Left ventricle myocardium superior (tissue), 1 donor: ENCODE measurements at regions not wholly inside any gene's neighbourhood (a gene's known extent, or its start where the extent isn't known, plus 50 kb on each side); places are given as distances from the start of the nearest gene placed in this dataset.
"Not testable (repeated sequence)": the region's sequence is repeated elsewhere in the genome, so short reads cannot be mapped to it uniquely, and the experiment has no call there.

Experiments
- ATAC-seq: fragments of 200-7000 bp; cut with Tn5 transposase; one replicate; pipeline ENCODE4 v1.9.1; 2020; ENCODE audit warnings: mild to moderate bottlenecking, moderate library complexity
- DNase-seq: peaks from one replicate; pipeline ENCODE4 v3.0.0-alpha.2; 2020
- intact Hi-C: fragments of 100-400 bp; cut with micrococcal nuclease; formaldehyde crosslinking; loops from one replicate; pipeline ENCODE4 v1.11.0; 2022
- donor health status: DM: no; HTN: yes; CAD: no; lungs with severe emphysema.

DNA sequence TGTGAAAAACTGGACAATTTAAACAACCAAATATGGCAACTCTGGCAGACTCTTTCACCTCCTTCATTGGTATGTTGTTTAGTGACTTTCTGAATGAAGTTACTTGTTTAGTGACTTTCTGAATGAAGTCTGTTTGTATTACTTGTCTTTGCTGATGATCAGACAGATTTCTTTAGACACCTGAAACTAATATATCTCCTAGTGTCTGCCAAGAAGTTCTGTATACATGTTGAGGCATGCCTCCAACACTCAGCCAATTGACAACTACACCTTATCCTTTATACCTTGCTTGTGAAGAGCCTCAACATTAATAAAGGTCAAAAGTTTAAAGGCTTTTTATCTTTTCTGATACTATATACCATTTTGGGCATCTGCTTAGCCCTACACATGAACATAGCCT lies 725.4 kb upstream of the EPHA7 start:
- intact Hi-C loops = no loop called here

DNA sequence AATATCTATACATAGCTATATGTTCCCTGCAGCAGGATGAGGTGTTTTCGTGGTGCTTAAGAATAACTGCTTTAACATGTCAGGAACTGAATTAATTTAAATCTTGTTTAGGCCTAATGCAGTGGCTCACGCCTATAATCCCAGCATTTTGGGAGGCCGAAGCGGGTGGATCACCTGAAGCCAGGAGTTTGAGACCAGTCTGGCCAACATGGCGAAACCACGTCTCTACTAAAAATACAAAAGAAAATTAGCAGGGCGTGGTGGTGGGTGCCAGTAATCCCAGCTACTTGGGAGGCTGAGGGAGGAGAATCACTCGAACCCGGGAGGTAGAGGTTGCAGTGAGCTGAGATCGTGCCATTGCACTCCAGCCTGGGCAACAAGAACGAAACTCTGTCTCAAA lies 717.8 kb upstream of the EPHA7 start:
- not testable (repeated sequence) for DNase-seq, ATAC-seq

More for the DNA sequence above, 725.4 kb upstream of the EPHA7 start:
- ATAC-seq = no peak
- no peak for DNase-seq

DNA sequence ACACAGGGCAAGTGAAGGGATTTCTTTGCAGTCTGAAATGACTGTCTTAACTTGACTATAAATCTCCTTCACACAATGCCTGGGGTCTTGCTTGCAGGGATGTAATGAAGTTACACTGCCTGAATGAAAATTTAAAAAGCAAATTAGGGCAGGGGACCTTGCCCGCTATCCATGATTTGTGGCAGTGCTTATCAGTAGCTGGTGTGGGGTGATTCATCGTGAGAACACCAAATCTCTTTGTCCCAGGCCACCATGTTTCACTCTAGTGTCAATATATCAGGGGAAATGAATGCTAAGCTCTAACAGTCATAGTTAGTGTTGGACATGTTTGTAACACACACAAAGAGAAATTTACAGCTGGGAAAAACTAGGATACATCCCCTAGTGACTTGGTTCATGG lies 713.7 kb upstream of the EPHA7 start:
- ATAC-seq (no peak), DNase-seq (no peak)
- intact Hi-C loops = no loop called here

More for the DNA sequence above, 717.8 kb upstream of the EPHA7 start:
- intact Hi-C loops = not testable (repeated sequence)

DNA sequence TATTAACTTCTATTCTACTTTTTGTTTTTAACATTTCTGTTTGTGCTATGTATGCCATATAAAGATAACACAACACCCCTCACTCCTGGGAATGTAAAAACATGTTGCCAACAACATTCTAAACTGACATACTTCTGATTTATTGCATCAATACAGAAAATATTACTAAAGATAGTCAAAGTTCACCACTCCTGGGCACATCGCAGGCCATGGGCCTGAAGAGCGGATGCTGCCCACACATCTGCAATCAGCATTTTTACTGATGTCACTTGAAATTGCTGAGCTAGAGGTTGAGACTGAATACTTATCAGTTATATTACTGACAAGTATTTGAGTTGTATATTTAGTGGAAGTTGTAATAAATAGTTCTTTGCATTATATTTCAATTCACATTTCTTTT lies 711.9 kb upstream of the EPHA7 start:
- ATAC-seq (no peak), DNase-seq (no peak)
- intact Hi-C loops = no loop called here

DNA sequence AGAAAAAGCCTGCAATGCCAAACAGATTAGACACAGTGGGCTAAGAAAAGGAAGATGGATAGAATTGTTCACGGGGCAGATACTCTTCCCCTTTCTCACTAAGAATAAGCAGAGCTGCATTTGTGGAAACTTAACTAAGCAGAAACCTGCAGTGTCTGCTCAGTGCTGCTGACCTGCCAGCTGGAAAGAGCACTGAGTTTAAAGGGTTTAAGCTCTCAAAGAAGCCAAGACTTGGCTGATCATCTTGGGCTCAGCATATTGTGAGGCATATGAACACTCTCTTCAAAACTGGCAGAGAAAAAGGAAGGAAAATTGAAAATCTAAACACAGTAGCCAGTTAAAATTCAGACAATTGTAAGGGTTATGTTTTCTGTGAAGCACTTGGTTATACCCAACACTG lies 711.1 kb upstream of the EPHA7 start:
- intact Hi-C loops = no loop called here
- ATAC-seq = no peak

DNA sequence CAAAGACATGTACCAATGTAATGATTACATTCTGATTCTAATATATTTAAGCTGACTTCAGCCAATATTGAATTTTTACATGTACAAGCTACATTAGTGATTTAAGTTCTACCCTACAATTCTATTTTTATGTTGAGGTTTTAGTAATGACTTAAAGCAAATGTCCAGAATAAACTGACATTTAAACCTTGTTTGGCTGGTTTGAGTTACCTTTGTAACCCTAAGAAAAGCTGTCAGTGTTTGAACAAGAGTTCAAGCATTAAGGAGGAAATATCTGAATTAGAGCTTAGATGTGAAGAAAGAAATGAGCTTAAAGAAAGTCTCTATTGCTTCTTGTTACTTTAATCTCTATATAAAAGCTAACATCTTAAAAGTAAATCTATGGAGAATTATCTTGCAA lies 710.6 kb upstream of the EPHA7 start:
- intact Hi-C loops = no loop called here
- DNase-seq (no peak), ATAC-seq (no peak)

More for the DNA sequence above, 711.1 kb upstream of the EPHA7 start:
- no peak for DNase-seq

DNA sequence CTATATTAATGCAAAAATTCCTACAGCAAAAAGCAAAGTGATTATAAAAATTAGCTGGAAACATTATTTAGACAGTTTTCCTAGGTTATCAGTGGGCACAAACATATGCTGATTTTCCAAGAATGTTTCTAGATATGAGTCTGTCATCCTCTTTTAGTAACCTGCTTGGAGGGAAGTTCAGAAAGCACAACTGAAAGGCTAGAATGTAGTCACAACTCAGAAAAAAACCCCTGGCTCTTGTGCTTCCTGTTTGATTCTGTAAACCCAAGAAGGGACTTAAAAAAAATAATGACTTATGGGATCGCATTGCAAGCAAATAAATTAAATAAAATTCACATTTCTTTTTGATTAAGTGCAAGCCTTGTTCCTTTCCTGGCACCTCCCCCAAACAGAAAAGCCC lies 708.4 kb upstream of the EPHA7 start:
- no peak for ATAC-seq
- DNase-seq = no peak
- intact Hi-C loops = no loop called here

DNA sequence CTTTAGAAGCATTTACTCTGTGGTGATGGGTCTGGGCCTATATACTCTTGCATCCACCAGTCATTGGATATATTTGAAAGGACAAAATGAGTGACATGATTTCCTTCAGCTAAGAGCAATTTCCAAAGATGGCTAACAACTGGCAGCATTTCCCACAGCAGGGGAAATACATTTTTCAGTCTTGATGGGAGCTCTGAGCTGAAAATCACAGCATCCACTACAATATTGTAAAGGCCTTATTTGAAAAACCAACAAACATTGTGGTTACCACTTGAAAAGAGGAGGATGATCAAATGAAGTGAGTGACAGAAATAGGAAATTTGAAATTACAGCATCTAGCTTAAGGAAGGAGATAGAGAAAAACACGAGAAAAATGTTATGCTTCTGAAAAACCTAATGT lies 705.0 kb upstream of the EPHA7 start:
- intact Hi-C loops = no loop called here
- no peak for ATAC-seq
- no peak for DNase-seq

DNA sequence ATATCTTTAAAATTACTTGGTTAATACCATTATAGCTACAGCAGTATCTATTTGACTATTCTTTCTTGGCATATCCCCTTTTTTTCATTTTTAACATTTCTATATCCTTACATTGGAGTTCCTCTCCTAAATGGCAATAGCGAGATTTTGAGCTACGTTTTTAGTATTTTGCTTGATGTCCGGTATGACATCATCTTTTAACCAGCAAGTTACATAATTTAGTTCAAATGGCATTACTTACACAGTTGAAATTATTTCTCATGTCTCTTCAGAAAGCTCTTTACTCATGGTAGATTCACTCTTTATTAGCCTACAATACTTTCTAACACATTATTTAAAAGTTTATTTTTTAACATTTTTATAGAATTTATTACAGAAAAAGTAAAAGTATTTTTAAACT lies 701.7 kb upstream of the EPHA7 start:
- intact Hi-C loops = no loop called here
- ATAC-seq (no peak), DNase-seq (no peak)

DNA sequence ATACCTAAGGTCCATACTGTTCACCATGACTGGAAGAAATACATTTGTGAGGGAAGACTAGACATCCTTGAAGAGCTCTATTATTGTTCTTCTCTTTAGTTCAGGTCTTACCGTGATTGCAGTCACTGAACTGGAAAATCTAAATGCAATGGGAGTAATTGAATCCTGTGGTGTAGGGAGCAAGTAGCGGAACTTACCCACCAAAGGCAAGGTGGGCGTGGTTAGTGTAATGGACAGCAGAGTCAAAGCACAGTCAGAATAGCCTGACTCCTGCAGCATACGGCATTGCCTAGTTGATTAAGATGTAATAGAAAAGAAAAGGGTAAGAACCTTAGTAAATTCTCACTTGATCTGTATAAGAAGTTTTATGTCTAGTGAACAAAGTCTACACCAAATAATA lies 679.7 kb upstream of the EPHA7 start:
- intact Hi-C loops = no loop called here
- DNase-seq (no peak), ATAC-seq (no peak)

DNA sequence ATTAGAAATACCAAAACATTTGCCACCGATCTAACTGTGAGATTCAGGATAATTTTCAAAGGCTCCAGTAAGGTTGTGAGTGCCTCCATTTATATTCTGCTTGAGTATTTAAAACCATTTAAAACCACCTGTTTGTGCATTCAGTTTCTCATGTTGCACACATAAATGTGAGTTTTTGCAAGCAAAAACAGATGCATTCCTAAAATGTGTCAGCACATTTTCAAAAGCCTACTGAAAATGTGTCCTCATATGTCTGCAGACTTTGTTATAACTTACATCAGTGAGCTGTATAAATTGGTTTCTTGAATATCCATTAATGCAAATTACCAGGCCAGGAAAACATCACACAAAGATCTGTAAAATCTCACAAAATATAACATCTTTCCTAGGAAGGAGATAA lies 676.6 kb upstream of the EPHA7 start:
- intact Hi-C loops = no loop called here
- DNase-seq (no peak), ATAC-seq (no peak)

DNA sequence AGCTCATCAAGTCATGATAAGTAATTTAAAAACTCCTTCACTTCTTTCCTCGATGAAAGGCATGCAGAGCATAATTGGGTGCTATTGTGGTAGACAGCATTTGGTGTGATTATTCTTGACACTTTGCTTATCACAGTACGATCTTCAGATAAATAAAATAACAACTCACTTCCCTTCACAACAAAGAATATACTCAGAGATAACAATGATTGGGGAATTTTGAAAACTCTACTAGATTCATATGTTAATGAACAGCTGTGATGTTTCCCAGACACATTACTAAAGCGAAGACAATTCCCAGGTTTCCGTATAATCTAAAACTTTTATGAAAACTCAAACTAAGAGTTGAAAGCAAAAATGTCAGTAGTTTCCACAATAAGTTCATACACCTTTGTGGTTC lies 670.6 kb upstream of the EPHA7 start:
- intact Hi-C loops = no loop called here
- ATAC-seq = no peak

DNA sequence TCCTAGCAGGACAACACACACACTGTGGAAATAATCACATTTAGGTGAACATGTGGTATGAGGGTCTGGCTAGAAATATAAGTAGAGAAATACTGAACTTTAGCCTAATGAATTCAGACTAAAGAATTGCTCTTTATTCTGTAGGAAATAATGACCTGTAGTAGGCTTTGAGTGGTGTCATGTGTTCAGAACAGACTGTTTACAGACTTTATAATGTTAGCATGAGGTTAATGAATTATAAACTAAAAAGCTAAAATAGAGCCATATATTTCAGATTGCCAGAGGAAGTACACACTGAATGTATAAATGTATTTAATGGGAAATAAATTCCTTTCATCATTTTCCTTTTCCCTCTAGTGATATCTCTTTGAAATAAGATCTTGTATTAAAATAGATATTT lies 669.5 kb upstream of the EPHA7 start:
- DNase-seq (no peak), ATAC-seq (no peak)
- intact Hi-C loops = no loop called here

More for the DNA sequence above, 670.6 kb upstream of the EPHA7 start:
- no peak for DNase-seq

DNA sequence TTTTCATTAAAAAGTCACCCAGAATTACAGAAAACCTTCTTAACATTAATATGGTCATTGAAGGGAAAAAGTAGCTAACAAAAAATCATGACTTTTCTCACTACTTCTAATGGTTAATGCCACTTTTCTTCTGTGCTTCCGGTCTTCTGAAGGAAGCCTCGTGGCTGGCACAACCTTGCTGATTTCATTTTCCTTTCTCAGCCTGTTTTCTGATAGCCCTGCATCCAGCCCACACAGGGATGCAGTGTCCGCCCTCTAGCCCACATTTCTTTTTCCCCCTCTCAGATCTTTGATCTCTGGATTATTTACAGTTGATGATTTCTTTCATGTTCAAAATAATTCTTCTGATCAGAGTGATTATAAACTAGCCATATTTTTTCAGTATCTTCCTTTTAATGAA lies 655.4 kb upstream of the EPHA7 start:
- intact Hi-C loops = no loop called here
- DNase-seq (no peak), ATAC-seq (no peak)

DNA sequence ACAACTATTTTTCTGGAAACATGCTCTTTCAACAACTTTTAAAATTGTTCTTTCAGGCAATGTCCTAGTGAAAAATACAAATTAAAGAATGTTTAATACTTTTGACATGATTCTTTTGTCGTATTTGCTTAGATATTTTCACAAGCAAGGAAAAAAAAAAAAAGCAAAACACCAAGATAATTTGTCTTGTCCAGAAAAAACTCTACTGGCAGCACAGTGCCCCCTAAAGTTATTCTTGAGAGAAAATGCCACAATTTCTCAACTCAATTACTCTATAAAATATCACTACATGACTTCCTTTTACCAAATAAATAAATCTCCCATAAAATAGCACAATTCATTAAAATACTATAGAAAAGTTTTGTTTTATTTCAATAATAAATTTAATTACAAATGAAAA lies 652.5 kb upstream of the EPHA7 start:
- ATAC-seq (no peak), DNase-seq (no peak)
- intact Hi-C loops = no loop called here

DNA sequence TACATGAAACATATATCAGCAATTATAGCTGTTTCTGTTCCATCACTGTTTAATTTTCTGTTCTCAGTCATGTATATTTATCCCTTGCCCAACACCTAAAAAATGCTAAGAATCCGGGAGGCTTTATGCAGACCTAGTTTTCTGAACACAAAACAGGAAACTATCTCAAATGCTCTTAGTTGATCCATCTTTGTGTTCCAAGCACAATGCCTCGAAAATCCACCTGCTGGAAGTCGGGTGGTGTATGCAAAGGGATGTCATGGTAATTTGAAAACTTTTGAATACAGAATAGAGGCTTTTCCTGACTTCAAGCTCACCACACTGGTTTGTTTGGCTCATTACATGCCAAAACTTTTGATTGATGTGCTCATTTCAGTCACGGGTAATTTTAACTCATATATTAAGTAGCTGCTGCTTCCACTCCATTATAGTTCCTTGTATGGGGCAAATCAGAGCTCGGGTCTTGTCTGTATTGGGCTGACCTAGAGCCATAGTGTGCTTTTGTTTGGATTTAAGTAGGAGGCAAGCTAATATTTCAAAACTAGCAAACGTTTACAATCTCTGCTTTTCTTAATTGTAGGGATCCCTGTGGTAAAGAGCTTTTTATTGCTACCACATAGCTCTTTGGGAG lies 646.5 kb upstream of the EPHA7 start:
- intact Hi-C loops = no loop called here
- no peak for ATAC-seq

DNA sequence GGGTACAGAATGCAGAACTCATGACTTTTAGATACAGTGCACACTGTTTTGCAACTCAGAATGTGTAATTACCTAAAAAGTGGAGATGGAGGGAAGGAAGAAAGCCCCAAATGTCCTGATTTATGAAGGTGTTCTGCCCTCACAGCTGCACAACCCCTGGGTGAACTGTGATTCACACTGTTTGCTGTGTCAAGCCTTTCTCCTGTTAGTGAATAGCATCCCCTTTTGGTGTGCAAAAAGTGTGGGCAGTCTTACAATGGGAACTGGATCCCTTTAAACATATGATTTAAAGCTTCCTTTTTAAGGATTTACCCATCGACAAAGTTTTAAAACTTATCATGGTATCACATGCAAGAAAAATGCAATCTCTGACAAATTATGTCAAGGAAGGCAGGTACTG lies 633.4 kb upstream of the EPHA7 start:
- DNase-seq (no peak), ATAC-seq (no peak)
- intact Hi-C loops = no loop called here

More for the DNA sequence above, 646.5 kb upstream of the EPHA7 start:
- DNase-seq = no peak

DNA sequence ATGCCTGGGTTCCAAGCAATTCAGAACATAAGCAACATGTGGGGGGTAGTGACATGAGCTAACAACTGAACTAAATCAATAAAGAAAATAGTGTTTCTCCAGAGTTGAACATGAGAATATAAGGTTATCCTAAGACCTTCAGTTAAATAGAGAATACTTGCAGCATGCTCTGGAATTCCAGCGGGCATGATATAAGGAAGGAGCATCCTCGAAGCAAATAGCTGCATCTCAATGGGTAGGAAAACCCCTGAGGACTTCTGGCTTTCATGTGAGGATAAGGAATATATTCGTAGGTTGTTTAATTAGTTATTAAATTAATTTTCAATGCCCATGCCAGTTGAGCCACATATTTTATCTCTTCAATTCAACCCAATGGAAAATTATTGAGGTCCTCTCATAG lies 631.2 kb upstream of the EPHA7 start:
- ATAC-seq = no peak
- intact Hi-C loops = no loop called here
- DNase-seq = no peak

DNA sequence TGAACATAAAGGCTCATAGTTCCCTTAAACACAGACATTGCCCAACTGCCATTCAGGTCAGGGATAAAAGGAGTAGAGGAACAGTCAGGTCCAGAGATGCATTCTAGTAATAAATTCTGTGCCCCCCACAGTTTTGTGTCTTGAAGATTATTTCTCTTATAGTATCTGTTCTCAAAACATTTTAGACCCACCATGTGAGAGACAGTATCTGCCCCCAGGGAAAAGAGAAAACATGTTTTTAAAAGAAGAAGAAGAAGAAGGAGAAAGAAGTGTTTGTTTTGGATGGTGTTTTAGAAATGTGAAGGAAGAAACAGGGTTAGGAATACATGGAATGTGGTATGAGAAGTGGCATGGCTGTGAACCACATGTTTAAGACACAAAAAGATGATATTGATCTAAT lies 629.6 kb upstream of the EPHA7 start:
- intact Hi-C loops = no loop called here
- no peak for DNase-seq
- ATAC-seq = no peak

DNA sequence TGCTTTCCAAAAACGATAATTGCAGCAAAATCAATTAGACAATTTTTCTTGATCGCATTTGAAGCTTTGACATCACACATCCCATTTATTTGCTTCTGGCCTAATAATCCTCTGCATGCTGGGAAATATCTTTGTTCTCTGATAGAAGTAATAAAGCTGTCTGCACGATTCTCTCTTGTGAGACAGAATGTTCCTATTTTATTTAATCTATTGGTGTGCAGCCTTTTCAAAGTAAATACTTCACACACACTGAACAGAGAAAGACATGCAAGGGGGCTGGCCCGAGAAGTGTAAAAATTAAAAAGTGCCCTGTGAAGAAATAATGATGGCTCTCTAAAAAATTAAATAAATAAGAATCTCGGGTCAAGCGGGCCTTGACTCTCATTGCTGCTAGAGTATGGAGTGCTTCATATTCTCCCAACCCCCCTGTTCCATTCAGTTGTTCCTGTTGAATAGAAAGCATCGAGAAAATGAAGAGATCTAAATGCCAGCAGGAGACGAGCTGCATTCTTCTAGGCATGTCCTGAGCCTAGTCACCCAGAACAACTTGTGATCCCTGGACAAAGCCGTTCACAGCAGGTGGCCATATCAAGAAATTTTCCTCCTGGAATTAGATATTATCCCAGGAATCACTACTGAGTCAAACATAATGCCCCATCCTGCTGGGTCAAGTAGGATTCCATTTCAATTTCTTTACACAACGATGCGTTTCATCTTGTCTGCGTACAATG lies 625.9 kb upstream of the EPHA7 start:
- ATAC-seq = no peak
- intact Hi-C loops = no loop called here

More for the DNA sequence above, 625.9 kb upstream of the EPHA7 start:
- no peak for DNase-seq
